Osteocyte (in vitro differentiated cells): ENCODE measurements at regions not wholly inside any gene's neighbourhood (a gene's known extent, or its start where the extent isn't known, plus 50 kb on each side); places are given as distances from the start of the nearest gene placed in this dataset.

Source experiments
- DNase-seq: peaks from one replicate; pipeline ENCODE4 v3.0.0; 2021; ENCODE audit warnings: mixed read lengths; ENCODE audit not compliant: unreplicated experiment; ENCODE audit errors: extremely low spot score
- H3K27ac Mint-ChIP-seq: one replicate; pipeline ENCODE4 v1.8.0; 2021; ENCODE audit warnings: mild to moderate bottlenecking, mixed read lengths; ENCODE audit not compliant: unreplicated experiment
- H3K27me3 Mint-ChIP-seq: one replicate; pipeline ENCODE4 v1.8.0; 2021; ENCODE audit warnings: mixed read lengths; ENCODE audit not compliant: unreplicated experiment
- H3K36me3 Mint-ChIP-seq: one replicate; pipeline ENCODE4 v1.8.0; 2021; ENCODE audit warnings: mixed read lengths; ENCODE audit not compliant: unreplicated experiment
- H3K4me1 Mint-ChIP-seq: one replicate; pipeline ENCODE4 v1.8.0; 2021; ENCODE audit warnings: mixed read lengths; ENCODE audit not compliant: unreplicated experiment
- H3K4me3 Mint-ChIP-seq: one replicate; pipeline ENCODE4 v1.8.0; 2021; ENCODE audit warnings: mild to moderate bottlenecking, moderate library complexity, mixed read lengths; ENCODE audit not compliant: unreplicated experiment
- H3K9me3 Mint-ChIP-seq: one replicate; pipeline ENCODE4 v1.8.0; 2021; ENCODE audit warnings: mixed read lengths; ENCODE audit not compliant: unreplicated experiment
- TF ChIP-seq, protein P1 (sequence below): fragments of 200-600 bp; sonication (generic); IDR thresholded peaks from 2 replicates; pipeline ENCODE4 v1.5.0; 2021; ENCODE audit warnings: antibody characterized with exemption, mild to moderate bottlenecking, moderate library complexity

DNA sequence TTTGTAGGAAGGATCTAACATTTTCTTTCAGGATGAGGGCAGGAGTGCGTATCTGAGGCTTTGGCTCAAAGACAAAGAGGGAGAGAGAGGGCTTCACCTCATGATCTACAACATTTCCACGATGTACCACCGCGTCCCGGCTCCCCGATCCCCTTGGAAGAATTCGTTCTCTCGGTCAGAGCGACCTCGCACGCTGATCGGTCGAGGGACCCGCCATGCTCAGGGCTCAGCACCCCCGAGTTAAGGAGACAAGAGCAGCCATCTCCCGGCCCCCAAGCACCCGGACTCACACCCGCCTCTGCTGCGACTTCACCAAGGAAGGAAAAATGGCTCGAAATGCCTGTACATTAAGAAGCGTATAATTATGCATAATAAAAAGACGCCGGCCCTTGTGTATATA lies 89.5 kb upstream of the RPL38 start:
- H3K4me1 Mint-ChIP-seq, result no peaks in the 10 kb centered on the region
- H3K36me3 Mint-ChIP-seq, result no peaks in the 10 kb centered on the region
- H3K27me3 Mint-ChIP-seq, result peaks cover 11% of the 10 kb centered on the region
- no peak for DNase-seq
- TF ChIP-seq, protein P1, sequence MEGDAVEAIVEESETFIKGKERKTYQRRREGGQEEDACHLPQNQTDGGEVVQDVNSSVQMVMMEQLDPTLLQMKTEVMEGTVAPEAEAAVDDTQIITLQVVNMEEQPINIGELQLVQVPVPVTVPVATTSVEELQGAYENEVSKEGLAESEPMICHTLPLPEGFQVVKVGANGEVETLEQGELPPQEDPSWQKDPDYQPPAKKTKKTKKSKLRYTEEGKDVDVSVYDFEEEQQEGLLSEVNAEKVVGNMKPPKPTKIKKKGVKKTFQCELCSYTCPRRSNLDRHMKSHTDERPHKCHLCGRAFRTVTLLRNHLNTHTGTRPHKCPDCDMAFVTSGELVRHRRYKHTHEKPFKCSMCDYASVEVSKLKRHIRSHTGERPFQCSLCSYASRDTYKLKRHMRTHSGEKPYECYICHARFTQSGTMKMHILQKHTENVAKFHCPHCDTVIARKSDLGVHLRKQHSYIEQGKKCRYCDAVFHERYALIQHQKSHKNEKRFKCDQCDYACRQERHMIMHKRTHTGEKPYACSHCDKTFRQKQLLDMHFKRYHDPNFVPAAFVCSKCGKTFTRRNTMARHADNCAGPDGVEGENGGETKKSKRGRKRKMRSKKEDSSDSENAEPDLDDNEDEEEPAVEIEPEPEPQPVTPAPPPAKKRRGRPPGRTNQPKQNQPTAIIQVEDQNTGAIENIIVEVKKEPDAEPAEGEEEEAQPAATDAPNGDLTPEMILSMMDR, result no peak
- no peak overlapping the region for H3K27ac Mint-ChIP-seq
- H3K9me3 Mint-ChIP-seq, result no peaks in the 10 kb centered on the region
- H3K4me3 Mint-ChIP-seq, result no peak overlapping the region

DNA sequence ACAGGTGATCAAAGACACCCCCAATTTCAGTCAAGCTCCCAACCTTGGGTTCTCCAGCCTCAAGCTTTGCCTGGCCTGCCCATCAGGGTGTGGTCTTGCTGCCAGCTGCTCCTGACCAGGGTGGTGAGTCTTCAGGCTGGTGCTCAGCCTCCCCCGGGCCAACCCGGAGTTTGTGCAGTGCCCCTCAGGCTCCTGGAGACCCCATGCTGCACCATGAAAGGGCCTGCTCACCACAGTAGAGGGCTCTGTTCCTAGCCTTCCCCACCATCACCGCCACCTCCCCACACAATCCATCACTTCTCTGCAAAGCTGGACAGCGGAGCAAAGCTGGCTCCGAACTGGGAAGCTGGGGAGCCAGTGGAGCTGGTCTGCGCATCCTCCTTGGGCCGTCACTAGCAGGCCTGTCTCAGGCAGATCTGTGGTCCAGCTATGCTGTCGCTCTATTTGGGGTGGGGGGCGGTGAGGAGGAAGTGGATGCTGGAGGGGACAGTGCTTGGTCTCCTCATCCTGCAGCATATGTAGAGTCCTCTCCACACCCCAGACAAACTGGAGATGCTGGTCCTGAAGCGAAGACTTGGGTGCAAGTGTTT lies 88.5 kb upstream of the RPL38 start:
- Mint-ChIP-seq H3K9me3 (no peaks in the 10 kb centered on the region), H3K36me3 (no peaks in the 10 kb centered on the region), H3K4me3 (no peak overlapping the region), H3K4me1 (no peaks in the 10 kb centered on the region), H3K27ac (no peak overlapping the region), H3K27me3 (peaks cover 11% of the 10 kb centered on the region)
- DNase-seq, result no peak
- TF ChIP-seq, protein P1, result no peak

DNA sequence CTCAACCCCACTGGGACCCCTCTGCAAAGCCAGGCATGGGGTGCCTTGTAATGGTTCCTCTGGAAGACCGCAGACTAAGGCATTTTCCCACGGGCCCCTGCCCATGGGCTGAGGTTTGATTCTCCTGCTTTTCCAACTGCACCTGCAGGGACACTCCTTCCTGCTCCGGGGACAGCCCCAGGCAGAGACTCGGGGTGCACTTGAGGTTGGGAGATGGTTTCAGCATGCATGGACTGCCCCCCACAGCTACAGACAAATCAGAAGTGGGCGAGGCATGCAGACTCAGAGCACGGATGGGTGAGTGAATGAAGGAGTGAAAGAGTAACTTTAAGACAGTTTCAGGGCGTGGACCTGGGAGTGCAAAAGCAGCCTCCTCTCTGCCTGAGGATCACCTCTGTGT lies 87.9 kb upstream of the RPL38 start:
- H3K4me1 Mint-ChIP-seq, result no peaks in the 10 kb centered on the region
- no peak overlapping the region for H3K4me3 Mint-ChIP-seq
- TF ChIP-seq, protein P1, result no peak
- peaks cover 11% of the 10 kb centered on the region for H3K27me3 Mint-ChIP-seq
- no peaks in the 10 kb centered on the region for H3K36me3 Mint-ChIP-seq
- H3K9me3 Mint-ChIP-seq, result no peaks in the 10 kb centered on the region
- DNase-seq, result no peak
- H3K27ac Mint-ChIP-seq, result no peak overlapping the region

DNA sequence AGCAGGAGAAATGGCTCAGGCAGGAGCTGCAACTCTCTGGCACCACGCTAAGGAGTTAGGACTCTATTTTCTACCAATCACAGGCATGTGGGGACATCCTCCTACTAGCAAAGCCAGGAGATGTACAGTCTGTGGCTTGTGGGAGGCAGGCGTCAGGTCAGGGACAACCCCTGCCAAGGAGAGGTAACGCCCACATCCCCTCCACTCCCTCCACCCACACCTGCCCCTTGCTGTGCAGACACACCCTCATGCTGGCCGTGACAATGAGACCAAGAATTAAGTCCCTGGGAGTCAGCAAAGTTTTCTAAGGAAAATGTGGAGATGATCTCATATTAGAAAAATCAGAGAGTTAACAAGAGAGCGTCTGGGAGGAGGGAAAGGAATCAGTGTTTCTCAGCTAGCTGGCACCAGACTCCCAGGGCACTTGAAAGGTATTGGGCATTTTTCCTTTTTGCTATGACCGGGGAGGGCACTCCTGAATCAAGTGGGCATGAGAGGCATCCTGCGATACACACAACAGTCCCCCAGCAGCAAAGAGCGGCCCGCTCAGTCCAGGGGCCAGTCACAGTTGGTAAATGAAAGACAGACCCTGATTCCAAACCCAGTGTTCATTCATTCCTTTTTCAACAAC lies 87.3 kb upstream of the RPL38 start:
- TF ChIP-seq, protein P1, result no peak
- no peak for DNase-seq
- H3K4me1 Mint-ChIP-seq, result no peaks in the 10 kb centered on the region

DNA sequence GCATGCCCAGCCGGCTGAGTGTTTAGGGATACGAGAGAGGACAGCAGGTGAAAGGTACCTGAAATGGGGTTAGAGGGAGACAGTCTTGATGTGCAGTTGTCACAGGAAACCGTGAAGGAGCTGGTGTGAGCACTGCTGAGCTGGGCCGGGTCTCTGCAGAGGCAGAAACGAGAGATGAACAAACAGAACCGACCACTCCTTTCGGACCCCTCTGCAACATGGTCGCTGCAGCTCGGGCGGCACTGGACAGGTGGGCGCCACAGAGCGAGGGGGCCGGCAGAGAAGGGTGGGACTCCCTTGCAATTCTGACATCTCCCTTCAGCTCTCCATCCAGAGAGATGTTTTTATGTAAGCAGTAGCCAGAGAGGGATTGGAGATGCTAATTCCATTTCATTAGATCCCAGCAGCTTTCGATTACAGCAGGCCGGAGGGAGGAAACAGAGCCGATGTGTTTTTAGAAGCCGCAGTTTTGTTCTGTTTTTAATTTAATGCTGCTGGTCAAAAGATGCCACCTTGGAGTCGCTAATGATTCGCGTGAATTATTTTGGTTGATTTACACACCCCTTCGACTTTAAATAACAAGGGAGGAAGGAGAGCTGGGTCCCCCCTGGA lies 86.3 kb upstream of the RPL38 start:
- H3K27me3 Mint-ChIP-seq, result peaks cover 11% of the 10 kb centered on the region
- H3K4me3 Mint-ChIP-seq, result no peak overlapping the region
- no peaks in the 10 kb centered on the region for H3K9me3 Mint-ChIP-seq
- peak overlapping the region; percentile 27 for H3K27ac Mint-ChIP-seq
- H3K36me3 Mint-ChIP-seq, result no peaks in the 10 kb centered on the region
- TF ChIP-seq, protein P1, result no peak
- DNase-seq, result no peak
- no peaks in the 10 kb centered on the region for H3K4me1 Mint-ChIP-seq

More for the DNA sequence above, 87.3 kb upstream of the RPL38 start:
- H3K4me3 Mint-ChIP-seq, result no peak overlapping the region
- no peak overlapping the region for H3K27ac Mint-ChIP-seq
- no peaks in the 10 kb centered on the region for H3K36me3 Mint-ChIP-seq
- H3K9me3 Mint-ChIP-seq, result no peaks in the 10 kb centered on the region
- H3K27me3 Mint-ChIP-seq, result peaks cover 11% of the 10 kb centered on the region
